Gastroesophageal sphincter (tissue), 4 donors: ENCODE measurements at regions not wholly inside any gene's neighbourhood (a gene's known extent, or its start where the extent isn't known, plus 50 kb on each side); places are given as distances from the start of the nearest gene placed in this dataset.

Experiments
- ATAC-seq: fragments of 150-250 bp; one replicate; pipeline ENCODE4 v1.9.1; 2016; ENCODE audit warnings: mild to moderate bottlenecking, moderate library complexity
- H3K27ac ChIP-seq, 4 donors: fragments of 200-600 bp; sonication (generic) in 3 of 4; 1 replicate in 3 of 4; 2 replicates in 1 of 4; pipeline ENCODE4 v1.5.1; 2016 to 2019
- H3K27me3 ChIP-seq: fragments of 200-600 bp; sonication (generic); one replicate; pipeline ENCODE4 v1.5.1; 2019
- H3K36me3 ChIP-seq, 2 donors: fragments of 200-600 bp; sonication (generic); one replicate each; pipeline ENCODE4 v1.5.1; 2019; ENCODE audit warnings: control low read depth in 1 of 2
- H3K4me1 ChIP-seq, 3 donors: fragments of 200-600 bp; sonication (generic); 1 replicate in 2 of 3; 2 replicates in 1 of 3; pipeline ENCODE4 v1.5.1; 2016 to 2019; ENCODE audit warnings: control low read depth in 2 of 3
- H3K4me3 ChIP-seq, 2 donors: fragments of 200-600 bp; sonication (generic); one replicate each; pipeline ENCODE4 v1.5.1; 2019; ENCODE audit warnings: mild to moderate bottlenecking in 1 of 2, moderate library complexity in 1 of 2
- H3K9me3 ChIP-seq, 3 donors: fragments of 200-600 bp; sonication (generic); one replicate each; pipeline ENCODE4 v1.5.1; 2017 to 2019; ENCODE audit warnings: control low read depth in 2 of 3
- CTCF ChIP-seq, 4 experiments: fragments of 200-600 bp in 2 of 4; fragments of 450-650 bp in 2 of 4; sonication (generic) in 1 of 4; IDR thresholded peaks; one replicate each; pipeline ENCODE4 v1.5.1; 2017 to 2019; ENCODE audit warnings: antibody characterized with exemption in 4 of 4, mild to moderate bottlenecking in 2 of 4, moderate library complexity in 2 of 4
- EP300 ChIP-seq: sonication (generic); formaldehyde crosslinking; IDR thresholded peaks from one replicate; pipeline ENCODE4 v1.6.1; 2017; ENCODE audit warnings: antibody characterized with exemption, mild to moderate bottlenecking
- POLR2A ChIP-seq, 2 donors: fragments of 450-650 bp; IDR thresholded peaks; one replicate each; pipeline ENCODE4 v1.6.1; 2017; ENCODE audit warnings: antibody characterized with exemption in 2 of 2, mild to moderate bottlenecking in 2 of 2, moderate library complexity in 1 of 2
- POLR2AphosphoS5 ChIP-seq: sonication (generic); formaldehyde crosslinking; IDR thresholded peaks from one replicate; pipeline ENCODE4 v1.6.1; 2017; ENCODE audit warnings: antibody characterized with exemption
- WGBS, 2 donors: methylation state at CpG; one replicate each; pipeline ENCODE4 v1.1.5; 2018; ENCODE audit warnings: low coverage in 1 of 2; 5-methylcytosine and 5-hydroxymethylcytosine counted together

- H3K4me3 ChIP-seq: no peak overlapping the region
- H3K27ac ChIP-seq: no peak overlapping the region
- no peaks in the 10 kb centered on the region for H3K4me1 ChIP-seq
- H3K27me3 ChIP-seq: no peaks in the 10 kb centered on the region
- no peak for ATAC-seq
- WGBS, 2 donors: 40% methylated on average over 2 of the region's 3 CpGs; no CpG with 5 or more reads in 1 of the 2 donors
- H3K9me3 ChIP-seq: peaks cover 0 to 51% (median 0%) of the 10 kb centered on the region in 3 donors
- TF ChIP-seq CTCF (IDR thresholded peaks at IDR 0.05) (no peak), EP300 (no peak), POLR2AphosphoS5 (no peak), POLR2A (IDR thresholded peaks at IDR 0.05) (no peak)
- H3K36me3 ChIP-seq: no peaks in the 10 kb centered on the region
These were observed 257.3 kb downstream of the TMEM121 start for GRCh38 chr14:105783707-105784106.

GRCh38 chr14:105793836-105794235, 267.5 kb downstream of the TMEM121 start:
- Histone ChIP-seq H3K36me3 (no peaks in the 10 kb centered on the region), H3K4me3 (no peak overlapping the region), H3K9me3 (peaks cover 0 to 12% (median 0%) of the 10 kb centered on the region in 3 donors), H3K4me1 (no peaks in the 10 kb centered on the region), H3K27me3 (peaks cover 15% of the 10 kb centered on the region), H3K27ac (no peak overlapping the region)
- WGBS, 2 donors: 70 to 72% methylated on average over 1 to 3 of the region's 4 CpGs
- no peak for ATAC-seq
- no peak for TF ChIP-seq EP300
- TF ChIP-seq POLR2AphosphoS5: no peak
- TF ChIP-seq CTCF (IDR thresholded peaks at IDR 0.05): no peak
- TF ChIP-seq POLR2A (IDR thresholded peaks at IDR 0.05): no peak

GRCh38 chr14:105797546-105797945, 271.2 kb downstream of the TMEM121 start:
- Histone ChIP-seq H3K36me3 (no peaks in the 10 kb centered on the region), H3K9me3 (peaks cover 0 to 27% (median 0%) of the 10 kb centered on the region in 3 donors), H3K4me3 (no peak overlapping the region), H3K4me1 (no peaks in the 10 kb centered on the region), H3K27me3 (peaks cover 3% of the 10 kb centered on the region), H3K27ac (no peak overlapping the region)
- ATAC-seq: no peak
- TF ChIP-seq POLR2A (IDR thresholded peaks at IDR 0.05) (no peak), POLR2AphosphoS5 (no peak), EP300 (no peak), CTCF (IDR thresholded peaks at IDR 0.05) (no peak)
- WGBS, 2 donors: 93% methylated on average over 1 of the region's 1 CpG; no CpG with 5 or more reads in 1 of the 2 donors

- ATAC-seq: no peak
These were observed 279.3 kb downstream of the TMEM121 start for GRCh38 chr14:105805701-105806100.

More at GRCh38 chr14:105805701-105806100, 279.3 kb downstream of the TMEM121 start:
- Histone ChIP-seq H3K4me1 (no peaks in the 10 kb centered on the region), H3K36me3 (no peaks in the 10 kb centered on the region), H3K9me3 (peaks cover 0 to 61% (median 0%) of the 10 kb centered on the region in 3 donors), H3K27ac (no peak overlapping the region), H3K27me3 (no peaks in the 10 kb centered on the region), H3K4me3 (no peak overlapping the region)
- TF ChIP-seq POLR2A (IDR thresholded peaks at IDR 0.05): no peak
- no peak for TF ChIP-seq CTCF (IDR thresholded peaks at IDR 0.05)
- TF ChIP-seq POLR2AphosphoS5: no peak
- no peak for TF ChIP-seq EP300
